GM23338 (cell line): ENCODE measurements at regions not wholly inside any gene's neighbourhood (a gene's known extent, or its start where the extent isn't known, plus 50 kb on each side); places are given as distances from the start of the nearest gene placed in this dataset.

ENCODE experiments used
- ATAC-seq: fragments of 200-7000 bp; cut with Tn5 transposase; 3 replicates; pipeline ENCODE4 v1.9.1; 2020
- DNase-seq: peaks from one replicate; pipeline ENCODE4 v3.0.0-alpha.2; 2015; ENCODE audit warnings: low spot score
- H2AFZ ChIP-seq: fragments of 200-600 bp; sonication (generic); 2 replicates; pipeline ENCODE4 v1.8.0; 2016; ENCODE audit warnings: antibody characterized with exemption, mild to moderate bottlenecking, moderate library complexity
- H3F3A ChIP-seq: fragments of 200-600 bp; sonication (generic); replicated peaks from 2 replicates; pipeline ENCODE4 v1.8.0; 2017; ENCODE audit warnings: antibody characterized with exemption, mixed run types, low read depth
- H3K27ac ChIP-seq: fragments of 200-600 bp; sonication (generic); 2 replicates; pipeline ENCODE4 v1.6.1; 2016; ENCODE audit warnings: low read depth
- H3K27me3 ChIP-seq: fragments of 200-600 bp; sonication (generic); 2 replicates; pipeline ENCODE4 v1.8.0; 2016; ENCODE audit warnings: mild to moderate bottlenecking, mixed run types, moderate library complexity; ENCODE audit not compliant: insufficient read depth
- H3K36me3 ChIP-seq: fragments of 200-600 bp; sonication (generic); 2 replicates; pipeline ENCODE4 v1.8.0; 2016; ENCODE audit warnings: mild to moderate bottlenecking; ENCODE audit not compliant: insufficient read depth
- H3K4me1 ChIP-seq: fragments of 200-600 bp; sonication (generic); 2 replicates; pipeline ENCODE4 v1.8.0; 2016; ENCODE audit warnings: mild to moderate bottlenecking, moderate library complexity; ENCODE audit not compliant: insufficient read depth
- H3K4me2 ChIP-seq: fragments of 200-600 bp; sonication (generic); 2 replicates; pipeline ENCODE4 v1.7.1; 2017; ENCODE audit warnings: mixed run types
- H3K4me3 ChIP-seq: fragments of 200-600 bp; sonication (generic); 2 replicates; pipeline ENCODE4 v1.6.1; 2016; ENCODE audit warnings: mixed run types
- H3K79me2 ChIP-seq: fragments of 200-600 bp; sonication (generic); replicated peaks from 2 replicates; pipeline ENCODE4 v1.8.0; 2017; ENCODE audit warnings: mild to moderate bottlenecking; ENCODE audit not compliant: insufficient read depth
- H3K9me2 ChIP-seq: fragments of 200-600 bp; sonication (generic); 2 replicates; pipeline ENCODE4 v1.8.0; 2017; ENCODE audit not compliant: insufficient read depth
- H4K20me1 ChIP-seq: fragments of 200-600 bp; sonication (generic); replicated peaks from 2 replicates; pipeline ENCODE4 v1.8.0; 2017; ENCODE audit warnings: mild to moderate bottlenecking; ENCODE audit not compliant: insufficient read depth
- H3K27ac Mint-ChIP-seq: 2 replicates; pipeline ENCODE4 v1.8.0; 2020; ENCODE audit warnings: inconsistent platforms, mild to moderate bottlenecking, moderate library complexity, mixed read lengths
- H3K27me3 Mint-ChIP-seq: 3 replicates; pipeline ENCODE4 v1.8.0; 2022; ENCODE audit warnings: low read depth, mild to moderate bottlenecking, moderate library complexity, mixed read lengths, inconsistent platforms; ENCODE audit not compliant: insufficient read depth, poor library complexity
- H3K36me3 Mint-ChIP-seq: 3 replicates; pipeline ENCODE4 v1.8.0; 2021; ENCODE audit warnings: low read depth, mild to moderate bottlenecking, inconsistent platforms, moderate library complexity, mixed read lengths
- H3K4me1 Mint-ChIP-seq: 3 replicates; pipeline ENCODE4 v1.8.0; 2020; ENCODE audit warnings: mild to moderate bottlenecking, inconsistent platforms, mixed read lengths
- H3K4me3 Mint-ChIP-seq: 3 replicates; pipeline ENCODE4 v1.8.0; 2021; ENCODE audit warnings: moderate library complexity, mild to moderate bottlenecking, inconsistent platforms, mixed read lengths
- H3K9me3 Mint-ChIP-seq: 3 replicates; pipeline ENCODE4 v1.8.0; 2020; ENCODE audit warnings: moderate library complexity, mild to moderate bottlenecking, inconsistent platforms, mixed read lengths
- CREB1 ChIP-seq: fragments of 250-450 bp; sonication (Bioruptor Pico); IDR thresholded peaks from 2 replicates; pipeline ENCODE4 v1.5.0; 2020; ENCODE audit warnings: low read depth, mild to moderate bottlenecking, moderate library complexity
- CTCF ChIP-seq, 2 experiments: fragments of 200-600 bp in 1 of 2; sonication (generic) in 1 of 2; conservative IDR thresholded peaks; 2 replicates each; pipeline versions ENCODE4 v1.5.1 to v1.6.1; 2016 to 2017; ENCODE audit warnings: antibody characterized with exemption in 2 of 2, low read depth in 2 of 2, mild to moderate bottlenecking in 2 of 2, moderate library complexity in 1 of 2
- ETS1 ChIP-seq: IDR thresholded peaks from 2 replicates; pipeline ENCODE4 v1.6.1; 2016; ENCODE audit warnings: antibody characterized with exemption
- EZH2 ChIP-seq: fragments of 200-600 bp; sonication (generic); IDR thresholded peaks from one replicate; pipeline ENCODE4 v1.8.0; 2017; ENCODE audit warnings: antibody characterized with exemption, mild to moderate bottlenecking, low read depth; ENCODE audit not compliant: unreplicated experiment
- EZH2phosphoT487 ChIP-seq: fragments of 200-600 bp; sonication (generic); IDR thresholded peaks from one replicate; pipeline ENCODE4 v1.8.1; 2018; ENCODE audit warnings: antibody characterized with exemption; ENCODE audit not compliant: unreplicated experiment
- REST ChIP-seq: IDR thresholded peaks from one replicate; pipeline ENCODE4 v1.6.1; 2018; ENCODE audit warnings: antibody characterized with exemption; ENCODE audit not compliant: unreplicated experiment
- STAT1 ChIP-seq: IDR thresholded peaks from one replicate; pipeline ENCODE4 v1.6.1; 2016; ENCODE audit warnings: antibody characterized with exemption; ENCODE audit not compliant: unreplicated experiment
- ZNF462 ChIP-seq: fragments of 250-450 bp; sonication (Bioruptor Pico); IDR thresholded peaks from 2 replicates; pipeline ENCODE4 v1.5.0; 2020; ENCODE audit warnings: mild to moderate bottlenecking, moderate library complexity

- TF ChIP-seq CTCF (conservative IDR thresholded peaks at IDR 0.05; ENCODE audit: low read depth in 2 of 2), result no peak
- no peak for TF ChIP-seq EZH2phosphoT487
- TF ChIP-seq EZH2, result no peak
- no peak for TF ChIP-seq STAT1
- TF ChIP-seq REST, result no peak
Observed at GRCh38 chr6:91117550-91117949, 530.7 kb upstream of the MAP3K7 start (continued).

GRCh38 chr6:91114123-91114708 is 527.3 kb upstream of the MAP3K7 start:
- Histone ChIP-seq H3K79me2 (no peaks in the 10 kb centered on the region), H2AFZ (no peak overlapping the region), H3F3A (no peaks in the 10 kb centered on the region), H4K20me1 (no peaks in the 10 kb centered on the region), H3K27me3 (no peaks in the 10 kb centered on the region), H3K4me1 (no peaks in the 10 kb centered on the region), H3K36me3 (no peaks in the 10 kb centered on the region), H3K4me2 (no peak overlapping the region), H3K9me2 (no peaks in the 10 kb centered on the region), H3K4me3 (no peak overlapping the region), H3K27ac (no peak overlapping the region)
- no peaks in the 10 kb centered on the region for H3K36me3 Mint-ChIP-seq
- H3K4me1 Mint-ChIP-seq, result no peaks in the 10 kb centered on the region
- ATAC-seq, result no peak
- H3K27me3 Mint-ChIP-seq, result no peaks in the 10 kb centered on the region
- DNase-seq, result no peak
- no peak overlapping the region for H3K4me3 Mint-ChIP-seq
- no peak overlapping the region for H3K27ac Mint-ChIP-seq
- TF ChIP-seq EZH2, result no peak
- no peak for TF ChIP-seq CREB1 (CRISPR knock-in tag)
- no peak for TF ChIP-seq ZNF462 (CRISPR knock-in tag)
- no peak for TF ChIP-seq ETS1
- H3K9me3 Mint-ChIP-seq, result no peaks in the 10 kb centered on the region
